WTC11 (cell line): ENCODE measurements at regions not wholly inside any gene's neighbourhood (a gene's known extent, or its start where the extent isn't known, plus 50 kb on each side); places are given as distances from the start of the nearest gene placed in this dataset.
"Not testable (repeated sequence)": the region's sequence is repeated elsewhere in the genome, so short reads cannot be mapped to it uniquely, and the experiment has no call there.

Experiments used
- ATAC-seq: fragments of 200-7000 bp; cut with Tn5 transposase; 2 replicates; pipeline ENCODE4 v1.10.0; 2021; ENCODE audit warnings: mild to moderate bottlenecking, moderate library complexity
- CTCF ChIA-PET: fragments of 300-600 bp; sonication (Branson Sonifier 250); formaldehyde crosslinking; loops from one replicate; lab custom pipeline; 2021; ENCODE audit warnings: antibody characterized with exemption; lab: Charles Lee
- POLR2A ChIA-PET: fragments of 350-600 bp; sonication (Branson Sonifier 250); formaldehyde crosslinking; loops from one replicate; lab custom pipeline; 2021; ENCODE audit warnings: antibody characterized with exemption; lab: Charles Lee
- DNase-seq: peaks from one replicate; pipeline ENCODE4 v3.0.0; 2021; ENCODE audit warnings: low spot score
- H3K27ac Mint-ChIP-seq: 2 replicates; pipeline ENCODE4 v1.8.0; 2021; ENCODE audit warnings: mixed read lengths
- H3K27me3 Mint-ChIP-seq: 2 replicates; pipeline ENCODE4 v1.8.0; 2021; ENCODE audit warnings: low read depth, mild to moderate bottlenecking, moderate library complexity, mixed read lengths
- H3K36me3 Mint-ChIP-seq: 2 replicates; pipeline ENCODE4 v1.8.0; 2021; ENCODE audit warnings: mixed read lengths
- H3K4me1 Mint-ChIP-seq: 2 replicates; pipeline ENCODE4 v1.8.0; 2022; ENCODE audit warnings: mixed read lengths
- H3K4me3 Mint-ChIP-seq: 2 replicates; pipeline ENCODE4 v1.8.0; 2021; ENCODE audit warnings: mild to moderate bottlenecking, moderate library complexity, mixed read lengths
- H3K9me3 Mint-ChIP-seq: 2 replicates; pipeline ENCODE4 v1.8.0; 2021; ENCODE audit warnings: mixed read lengths
- CREB1 ChIP-seq: sonication (generic); formaldehyde crosslinking; IDR thresholded peaks from 2 replicates; pipeline ENCODE4 v1.8.0; 2023; ENCODE audit warnings: mild to moderate bottlenecking, missing genetic modification reagents
- E2F1 ChIP-seq: sonication (generic); formaldehyde crosslinking; IDR thresholded peaks from 2 replicates; pipeline ENCODE4 v1.8.0; 2022; ENCODE audit warnings: mild to moderate bottlenecking, missing genetic modification reagents
- ELF4 ChIP-seq: sonication (generic); formaldehyde crosslinking; IDR thresholded peaks from 2 replicates; pipeline ENCODE4 v1.8.1; 2022; ENCODE audit warnings: low read depth, mild to moderate bottlenecking, moderate library complexity, missing genetic modification reagents
- ERG ChIP-seq: fragments of 250-450 bp; sonication (Bioruptor Pico); IDR thresholded peaks from 2 replicates; pipeline ENCODE4 v1.8.0; 2021; ENCODE audit warnings: mild to moderate bottlenecking
- FOXJ3 ChIP-seq: sonication (generic); formaldehyde crosslinking; IDR thresholded peaks from 2 replicates; pipeline ENCODE4 v1.9.0; 2021; ENCODE audit warnings: missing genetic modification reagents, mild to moderate bottlenecking, borderline replicate concordance
- FOXK1 ChIP-seq: sonication (generic); formaldehyde crosslinking; IDR thresholded peaks from 2 replicates; pipeline ENCODE4 v1.8.0; 2022; ENCODE audit warnings: mild to moderate bottlenecking, moderate library complexity, missing genetic modification reagents
- GRHL2 ChIP-seq: fragments of 250-450 bp; sonication (Bioruptor Pico); IDR thresholded peaks from 2 replicates; pipeline ENCODE4 v1.8.0; 2022; ENCODE audit warnings: mild to moderate bottlenecking, moderate library complexity; ENCODE audit not compliant: insufficient replicate concordance, severe bottlenecking
- GTF2I ChIP-seq: fragments of 250-450 bp; sonication (Bioruptor Pico); conservative IDR thresholded peaks from 2 replicates; pipeline ENCODE4 v1.4.0; 2021; ENCODE audit warnings: mild to moderate bottlenecking
- IRF2 ChIP-seq: sonication (generic); formaldehyde crosslinking; IDR thresholded peaks from 2 replicates; pipeline ENCODE4 v1.8.0; 2022; ENCODE audit warnings: low read depth, missing genetic modification reagents, borderline replicate concordance
- NFE2L1 ChIP-seq: sonication (generic); formaldehyde crosslinking; IDR thresholded peaks from 2 replicates; pipeline ENCODE4 v1.8.1; 2023; ENCODE audit warnings: missing genetic modification reagents
- OVOL2 ChIP-seq: fragments of 250-450 bp; sonication (Bioruptor Pico); IDR thresholded peaks from 2 replicates; pipeline ENCODE4 v1.9.0; 2021; ENCODE audit warnings: mild to moderate bottlenecking, borderline replicate concordance
- PRRX2 ChIP-seq: fragments of 250-450 bp; sonication (Bioruptor Pico); IDR thresholded peaks from 2 replicates; pipeline ENCODE4 v1.8.0; 2021; ENCODE audit warnings: mild to moderate bottlenecking
- SMAD3 ChIP-seq: sonication (generic); formaldehyde crosslinking; IDR thresholded peaks from 2 replicates; pipeline ENCODE4 v1.8.0; 2022; ENCODE audit warnings: missing genetic modification reagents, mild to moderate bottlenecking, borderline replicate concordance
- SOX15 ChIP-seq: fragments of 250-450 bp; sonication (Bioruptor Pico); IDR thresholded peaks from 2 replicates; pipeline ENCODE4 v1.9.0; 2021; ENCODE audit warnings: mild to moderate bottlenecking
- TEAD4 ChIP-seq: sonication (generic); formaldehyde crosslinking; IDR thresholded peaks from 2 replicates; pipeline ENCODE4 v1.8.0; 2022; ENCODE audit warnings: mild to moderate bottlenecking, missing genetic modification reagents
- USF1 ChIP-seq: sonication (generic); formaldehyde crosslinking; IDR thresholded peaks from 2 replicates; pipeline ENCODE4 v1.8.0; 2022; ENCODE audit warnings: mild to moderate bottlenecking, missing genetic modification reagents
- ZBTB21 ChIP-seq: sonication (generic); formaldehyde crosslinking; IDR thresholded peaks from 2 replicates; pipeline ENCODE4 v1.8.1; 2023; ENCODE audit warnings: mild to moderate bottlenecking, missing genetic modification reagents, borderline replicate concordance
- ZBTB43 ChIP-seq: sonication (generic); formaldehyde crosslinking; IDR thresholded peaks from 2 replicates; pipeline ENCODE4 v1.8.1; 2023; ENCODE audit warnings: mild to moderate bottlenecking, missing genetic modification reagents
- ZNF138 ChIP-seq: sonication (generic); formaldehyde crosslinking; conservative IDR thresholded peaks from 2 replicates; pipeline ENCODE4 v1.8.1; 2022; ENCODE audit warnings: mild to moderate bottlenecking, moderate library complexity, missing genetic modification reagents
- ZNF263 ChIP-seq: sonication (generic); formaldehyde crosslinking; IDR thresholded peaks from 2 replicates; pipeline ENCODE4 v1.8.1; 2022; ENCODE audit warnings: low read depth, mild to moderate bottlenecking, moderate library complexity, missing genetic modification reagents
- ZNF671 ChIP-seq: fragments of 250-450 bp; sonication (Bioruptor Pico); IDR thresholded peaks from 2 replicates; pipeline ENCODE4 v1.8.0; 2021; ENCODE audit warnings: mild to moderate bottlenecking

- CTCF ChIA-PET, result interaction anchor here (1.4 to 1.5 kb wide), 2 partner anchors 79 to 265 kb away, joined by 5 to 7 read pairs; no protein-coding TSS in a partner anchor
- Mint-ChIP-seq H3K4me1 (peaks cover 18% of the 10 kb centered on the region), H3K4me3 (no peak overlapping the region), H3K9me3 (peaks cover 8% of the 10 kb centered on the region; the same call in 1 of the 2 replicates), H3K27me3 (peaks cover 3% of the 10 kb centered on the region; the same call in 1 of the 2 replicates), H3K27ac (no peak overlapping the region), H3K36me3 (no peaks in the 10 kb centered on the region)
- TF ChIP-seq IRF2 (CRISPR knock-in tag) (no peak), TEAD4 (CRISPR knock-in tag) (no peak), CREB1 (CRISPR knock-in tag) (no peak), ERG (CRISPR knock-in tag) (no peak), GTF2I (CRISPR knock-in tag) (no peak), GRHL2 (CRISPR knock-in tag) (no peak), ZNF671 (CRISPR knock-in tag) (no peak), ZNF138 (CRISPR knock-in tag) (no peak), ZBTB21 (no peak)
- DNase-seq (no peak), ATAC-seq (no peak)
- POLR2A ChIA-PET, result interaction anchor here (0.8 kb wide), 1 partner anchor 8 kb away, joined by 3 read pairs; no protein-coding TSS in a partner anchor
Measured at GRCh38 chr20:56708991-56709390, 79.9 kb downstream of the TFAP2C start.

- CTCF ChIA-PET, result interaction anchor here (1.4 to 1.5 kb wide), 2 partner anchors 80 to 264 kb away, joined by 5 to 7 read pairs; no protein-coding TSS in a partner anchor
- Mint-ChIP-seq H3K36me3 (no peaks in the 10 kb centered on the region), H3K4me1 (peaks cover 22% of the 10 kb centered on the region), H3K4me3 (no peak overlapping the region), H3K9me3 (peaks cover 4% of the 10 kb centered on the region; the same call in 1 of the 2 replicates), H3K27ac (no peak overlapping the region)
- POLR2A ChIA-PET, result no interaction called here
- no peak for TF ChIP-seq NFE2L1 (CRISPR knock-in tag)
- TF ChIP-seq PRRX2 (CRISPR knock-in tag), result no peak
- no peak for TF ChIP-seq ZBTB43
- TF ChIP-seq ELF4 (CRISPR knock-in tag), result no peak
- no peak for TF ChIP-seq ZBTB21
- TF ChIP-seq OVOL2 (CRISPR knock-in tag), result no peak
- TF ChIP-seq FOXJ3 (CRISPR knock-in tag), result no peak
- TF ChIP-seq E2F1 (CRISPR knock-in tag), result no peak
- no peak for TF ChIP-seq ZNF263 (CRISPR knock-in tag)
- no peak for TF ChIP-seq FOXK1
- TF ChIP-seq USF1, result no peak
- no peak for TF ChIP-seq SMAD3 (CRISPR knock-in tag)
- no peak for TF ChIP-seq SOX15 (CRISPR knock-in tag)
- TF ChIP-seq, all 79 proteins: peak for 0
- H3K27me3 Mint-ChIP-seq, result peaks cover 3% of the 10 kb centered on the region; the same call in 1 of the 2 replicates
- no peak for DNase-seq
- no peak for ATAC-seq
Measured at GRCh38 chr20:56710125-56710524, 81.0 kb downstream of the TFAP2C start.

GRCh38 chr20:56710577-56710976, 81.5 kb downstream of the TFAP2C start:
- H3K4me3 Mint-ChIP-seq, CTCF ChIA-PET, H3K27me3 Mint-ChIP-seq, DNase-seq, H3K9me3 Mint-ChIP-seq, ATAC-seq, H3K27ac Mint-ChIP-seq, H3K36me3 Mint-ChIP-seq: not testable (repeated sequence)
- POLR2A ChIA-PET, result interaction anchor here (1.1 kb wide), 1 partner anchor 17 kb away, joined by 6 read pairs; no protein-coding TSS in a partner anchor
- H3K4me1 Mint-ChIP-seq, result peaks cover 27% of the 10 kb centered on the region
